ENCODE measurements at regions not wholly inside any gene's neighbourhood (a gene's known extent, or its start where the extent isn't known, plus 50 kb on each side); places are given as distances from the start of the nearest gene placed in this dataset.
"Not testable (repeated sequence)": the region's sequence is repeated elsewhere in the genome, so short reads cannot be mapped to it uniquely, and the experiment has no call there.

- TF ChIP-seq, protein P1, sequence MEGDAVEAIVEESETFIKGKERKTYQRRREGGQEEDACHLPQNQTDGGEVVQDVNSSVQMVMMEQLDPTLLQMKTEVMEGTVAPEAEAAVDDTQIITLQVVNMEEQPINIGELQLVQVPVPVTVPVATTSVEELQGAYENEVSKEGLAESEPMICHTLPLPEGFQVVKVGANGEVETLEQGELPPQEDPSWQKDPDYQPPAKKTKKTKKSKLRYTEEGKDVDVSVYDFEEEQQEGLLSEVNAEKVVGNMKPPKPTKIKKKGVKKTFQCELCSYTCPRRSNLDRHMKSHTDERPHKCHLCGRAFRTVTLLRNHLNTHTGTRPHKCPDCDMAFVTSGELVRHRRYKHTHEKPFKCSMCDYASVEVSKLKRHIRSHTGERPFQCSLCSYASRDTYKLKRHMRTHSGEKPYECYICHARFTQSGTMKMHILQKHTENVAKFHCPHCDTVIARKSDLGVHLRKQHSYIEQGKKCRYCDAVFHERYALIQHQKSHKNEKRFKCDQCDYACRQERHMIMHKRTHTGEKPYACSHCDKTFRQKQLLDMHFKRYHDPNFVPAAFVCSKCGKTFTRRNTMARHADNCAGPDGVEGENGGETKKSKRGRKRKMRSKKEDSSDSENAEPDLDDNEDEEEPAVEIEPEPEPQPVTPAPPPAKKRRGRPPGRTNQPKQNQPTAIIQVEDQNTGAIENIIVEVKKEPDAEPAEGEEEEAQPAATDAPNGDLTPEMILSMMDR (IDR thresholded peaks at IDR 0.05; ENCODE audit: insufficient read depth, low read depth, low read length, missing control alignments), result no peak
- DNase-seq (ENCODE audit: low read depth), result no peak
- no peak overlapping the region for H3K4me3 ChIP-seq (ENCODE audit: low read depth, low read length)
Measured at GRCh38 chr18:30674596-30674995, 367.9 kb downstream of the DSC3 start.

DNA sequence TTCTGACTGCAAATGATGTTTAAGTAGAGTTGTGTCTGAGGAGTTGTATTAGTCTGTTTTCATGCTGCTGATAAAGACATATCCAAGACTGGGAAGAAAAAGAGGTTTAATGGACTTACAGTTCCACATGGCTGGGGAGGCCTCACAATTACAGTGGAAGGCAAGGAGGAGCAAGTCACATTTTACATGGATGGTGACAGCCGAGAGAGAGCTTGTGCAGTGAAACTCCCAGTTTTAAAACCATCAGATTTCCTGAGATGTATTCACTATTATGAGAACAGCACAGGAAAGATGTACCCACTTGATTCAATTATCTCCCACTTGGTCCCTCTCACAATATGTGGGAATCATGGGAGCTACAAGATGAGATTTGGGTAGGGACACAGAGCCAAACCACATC lies 370.1 kb downstream of the DSC3 start:
- DNase-seq (ENCODE audit: low read depth), result not testable (repeated sequence)

GRCh38 chr18:30658306-30658705 lies 384.2 kb downstream of the DSC3 start:
- H3K4me3 ChIP-seq (ENCODE audit: low read depth, low read length), result no peak overlapping the region
- TF ChIP-seq, protein P1 (IDR thresholded peaks at IDR 0.05; ENCODE audit: insufficient read depth, low read depth, low read length, missing control alignments), result no peak
- no peak for DNase-seq (ENCODE audit: low read depth)

More for the DNA sequence above, 370.1 kb downstream of the DSC3 start:
- H3K4me3 ChIP-seq (ENCODE audit: low read depth, low read length), result not testable (repeated sequence)

DNA sequence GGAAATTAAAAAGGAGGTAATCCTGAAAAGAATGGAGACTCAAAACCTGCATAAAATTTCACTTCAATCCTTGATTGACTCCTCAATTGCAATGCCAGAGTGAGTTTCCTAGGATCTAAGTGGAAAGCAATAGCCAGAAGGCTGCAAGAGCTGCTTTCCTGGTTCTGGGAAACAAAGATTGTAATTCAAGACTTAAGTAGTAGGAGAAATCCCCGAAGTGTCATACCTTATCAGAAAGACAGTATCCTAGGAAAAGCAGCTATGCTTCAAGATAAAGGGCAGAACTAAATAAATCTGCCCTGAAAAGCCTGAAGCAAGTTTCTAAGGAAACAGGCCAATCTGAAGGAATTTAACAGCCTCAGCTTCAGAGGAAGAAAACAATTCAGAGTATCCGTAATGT lies 390.2 kb downstream of the DSC3 start:
- no peak overlapping the region for H3K4me3 ChIP-seq (ENCODE audit: low read depth, low read length)
- TF ChIP-seq, protein P1 (IDR thresholded peaks at IDR 0.05; ENCODE audit: insufficient read depth, low read depth, low read length, missing control alignments), result no peak
- DNase-seq (ENCODE audit: low read depth), result no peak

DNA sequence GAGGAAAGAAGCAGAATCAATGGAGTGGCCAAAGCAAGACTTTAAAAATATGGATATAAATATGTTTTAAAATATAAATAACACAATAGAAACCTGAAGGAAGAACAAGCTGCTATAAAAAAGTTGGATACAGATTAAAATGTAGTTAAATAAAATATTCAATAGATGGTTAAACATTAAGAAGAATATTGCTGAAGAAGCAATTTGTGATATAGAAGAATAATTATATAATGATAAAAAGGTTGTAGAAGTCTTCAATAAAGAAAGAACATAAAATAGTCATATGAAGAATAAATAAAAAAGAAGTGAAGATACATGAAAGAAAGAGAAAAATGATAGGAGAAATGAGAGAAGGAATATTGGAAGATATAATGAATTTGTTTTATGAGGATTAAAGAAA lies 392.0 kb downstream of the DSC3 start:
- no peak overlapping the region for H3K4me3 ChIP-seq (ENCODE audit: low read depth, low read length)
- DNase-seq (ENCODE audit: low read depth), result no peak
- TF ChIP-seq, protein P1 (IDR thresholded peaks at IDR 0.05; ENCODE audit: insufficient read depth, low read depth, low read length, missing control alignments), result no peak

DNA sequence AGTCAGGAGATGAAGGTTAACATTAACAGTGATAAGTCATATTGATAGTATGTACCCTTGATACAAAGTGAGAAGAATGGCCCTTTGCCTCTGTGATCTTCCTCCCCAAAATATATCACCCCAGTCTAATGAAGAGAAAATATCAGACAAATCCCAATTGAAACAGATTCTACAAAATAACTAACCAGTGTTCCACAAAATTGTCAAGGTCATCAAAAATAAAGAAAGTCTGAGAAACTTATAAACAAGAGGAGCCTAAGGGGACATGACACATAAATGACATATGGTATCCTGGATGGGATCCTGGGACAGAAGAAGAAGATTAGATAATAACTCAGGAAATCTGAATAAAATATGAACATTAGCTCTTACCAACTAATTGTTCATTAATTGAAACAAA lies 398.4 kb downstream of the DSC3 start:
- no peak overlapping the region for H3K4me3 ChIP-seq (ENCODE audit: low read depth, low read length)
- DNase-seq (ENCODE audit: low read depth), result no peak
- TF ChIP-seq, protein P1 (IDR thresholded peaks at IDR 0.05; ENCODE audit: insufficient read depth, low read depth, low read length, missing control alignments), result no peak

- no peak overlapping the region for H3K4me3 ChIP-seq (ENCODE audit: low read depth, low read length)
- TF ChIP-seq, protein P1 (IDR thresholded peaks at IDR 0.05; ENCODE audit: insufficient read depth, low read depth, low read length, missing control alignments), result no peak
Measured at GRCh38 chr18:30639361-30639760, 403.2 kb downstream of the DSC3 start.

More at GRCh38 chr18:30639361-30639760, 403.2 kb downstream of the DSC3 start:
- no peak for DNase-seq (ENCODE audit: low read depth)

Measured in GM12865 (cell line).